ENCODE measurements at regions not wholly inside any gene's neighbourhood (a gene's known extent, or its start where the extent isn't known, plus 50 kb on each side); places are given as distances from the start of the nearest gene placed in this dataset.
A peak's percentile ranks its signal among the peaks of the same experiment; 100 is the strongest.

DNA sequence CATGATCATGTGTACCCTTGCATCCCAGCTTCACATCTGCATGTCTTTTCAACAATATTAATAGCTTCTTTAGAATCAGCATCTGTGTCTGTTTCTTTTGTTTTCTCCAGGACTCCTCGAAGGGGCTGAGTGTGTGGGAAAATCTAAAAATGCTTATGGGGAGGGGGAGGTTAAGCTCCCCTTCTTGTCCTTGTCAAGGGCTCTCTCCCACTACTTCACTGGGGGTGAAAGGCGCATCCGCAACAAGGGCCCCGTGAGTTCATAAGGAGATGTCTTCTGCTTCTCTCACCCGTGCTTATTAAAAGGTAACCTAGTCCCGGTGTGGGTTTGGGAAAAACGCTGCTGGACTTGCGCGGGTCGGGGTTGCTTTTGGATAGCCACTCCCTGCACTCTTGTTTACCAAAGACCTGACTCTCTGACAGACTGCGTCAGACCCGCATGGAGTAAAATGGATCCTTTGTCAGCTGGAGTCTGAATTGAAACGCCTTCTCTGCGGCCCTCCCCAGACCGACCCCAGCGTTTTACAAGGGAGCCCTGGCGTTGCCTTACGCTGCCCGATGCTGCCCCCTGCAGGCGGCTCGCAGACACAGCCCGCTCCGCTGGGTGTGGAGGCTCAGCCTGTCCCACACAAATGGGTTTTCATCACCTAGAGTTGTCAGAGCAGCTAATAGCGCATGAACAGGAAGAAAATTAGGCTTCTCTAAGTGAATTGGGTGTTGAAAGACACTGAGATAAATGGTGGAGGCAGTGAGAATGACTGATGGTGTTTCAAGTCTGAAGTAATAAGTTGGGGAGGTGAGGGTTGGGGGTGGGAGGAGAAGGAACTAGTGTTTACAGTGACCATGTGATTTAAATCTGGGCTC is 53.8 kb downstream of the IER5 start:
- DNase-seq (ENCODE audit: low spot score) = peak; percentile 91

DNA sequence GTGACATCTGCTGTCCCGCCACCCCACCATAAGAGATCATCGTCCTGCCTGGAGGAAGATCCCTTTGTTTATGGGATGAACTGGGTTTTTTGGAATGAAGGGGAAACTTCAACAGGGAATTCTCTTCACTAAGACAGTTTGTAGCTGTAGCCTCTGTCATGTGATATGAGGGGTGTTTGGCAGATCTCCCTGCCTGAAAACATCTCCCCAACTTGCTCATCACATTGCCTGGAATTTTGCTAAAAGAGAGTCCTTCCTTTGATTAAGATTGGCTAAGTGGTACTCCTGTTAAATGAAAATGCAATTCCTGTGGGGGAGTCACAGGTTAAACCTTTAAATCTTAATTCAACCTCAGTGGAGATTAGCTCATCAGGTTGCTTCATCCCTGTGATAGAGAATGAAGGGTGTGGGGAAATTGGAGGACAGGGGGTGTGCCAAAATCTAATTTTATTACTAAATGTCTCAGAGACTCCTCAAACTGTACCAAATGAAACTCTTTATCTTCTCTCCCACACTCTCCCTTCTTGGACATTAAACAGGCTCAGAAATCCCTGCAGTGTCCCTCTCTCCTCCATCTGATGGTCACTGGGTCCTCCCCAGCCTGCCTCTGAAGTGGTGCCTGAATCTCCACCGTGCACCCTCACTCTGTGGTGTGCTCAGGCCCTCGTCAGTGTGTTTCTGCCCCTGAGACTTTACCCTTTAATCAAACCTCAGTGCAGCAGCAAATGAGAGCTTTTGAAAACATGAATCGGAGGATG is 54.8 kb downstream of the IER5 start:
- no peak for DNase-seq (ENCODE audit: low spot score)

DNA sequence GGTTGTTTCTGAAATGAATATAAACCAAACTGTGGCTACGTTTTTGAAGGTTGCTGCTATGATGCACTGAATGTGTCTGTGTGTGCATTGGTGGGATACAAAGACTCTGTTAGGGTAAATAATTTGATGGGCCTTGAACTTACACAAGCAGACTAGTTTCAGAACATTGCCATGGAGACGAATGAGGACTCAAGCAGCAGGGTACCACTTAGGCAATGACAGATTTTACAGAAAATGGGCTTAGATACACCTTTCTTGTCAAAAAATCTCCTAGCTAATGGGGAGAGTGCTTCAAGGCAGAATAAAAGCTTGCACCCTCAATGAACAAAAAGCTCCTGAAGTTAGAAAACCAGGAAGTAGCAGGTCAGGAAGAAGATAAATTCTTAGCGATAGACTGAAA is 55.7 kb downstream of the IER5 start:
- no peak for DNase-seq (ENCODE audit: low spot score)

DNA sequence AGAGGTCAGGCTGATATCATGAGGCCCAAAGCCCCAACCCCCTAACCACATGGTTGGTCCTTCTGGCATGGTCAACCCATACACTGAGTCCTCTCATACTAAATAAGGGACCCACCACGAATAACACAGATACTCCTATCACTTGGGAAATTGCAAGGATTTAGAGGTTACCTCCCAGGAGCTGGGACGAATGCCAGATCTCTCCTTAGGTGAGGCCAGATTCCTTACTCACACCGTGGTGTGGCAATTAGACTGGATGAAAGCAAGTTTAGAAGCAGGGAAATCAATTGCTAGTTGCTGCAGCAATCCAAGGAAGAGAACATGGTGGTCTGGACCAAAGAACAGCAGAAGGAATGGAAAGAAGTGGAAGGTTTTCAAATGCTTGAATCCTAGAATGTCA is 60.1 kb downstream of the IER5 start:
- no peak for DNase-seq (ENCODE audit: low spot score)

- peak; percentile 80 for DNase-seq (ENCODE audit: low spot score)
Measured at GRCh38 chr1:181149326-181150125, 61.0 kb downstream of the IER5 start.

DNA sequence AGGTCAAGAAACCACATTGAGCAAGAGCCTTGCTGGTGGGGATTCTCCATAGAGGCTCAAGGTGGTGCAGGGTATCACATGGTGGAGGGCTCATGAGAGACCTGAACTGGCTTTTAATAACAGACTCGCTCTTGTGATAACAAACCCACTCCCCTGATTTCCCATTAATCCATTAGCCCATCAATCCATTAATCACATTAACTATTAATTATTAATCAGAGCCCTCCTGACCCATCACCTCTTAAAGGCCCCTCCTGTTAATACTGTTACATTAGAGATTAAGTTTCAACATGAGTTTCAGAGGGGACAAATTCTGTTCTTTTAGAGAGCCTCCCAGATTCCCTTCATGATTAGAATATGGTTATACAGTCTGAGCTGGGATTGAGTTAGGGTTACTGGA is 61.8 kb downstream of the IER5 start:
- no peak for DNase-seq (ENCODE audit: low spot score)

DNA sequence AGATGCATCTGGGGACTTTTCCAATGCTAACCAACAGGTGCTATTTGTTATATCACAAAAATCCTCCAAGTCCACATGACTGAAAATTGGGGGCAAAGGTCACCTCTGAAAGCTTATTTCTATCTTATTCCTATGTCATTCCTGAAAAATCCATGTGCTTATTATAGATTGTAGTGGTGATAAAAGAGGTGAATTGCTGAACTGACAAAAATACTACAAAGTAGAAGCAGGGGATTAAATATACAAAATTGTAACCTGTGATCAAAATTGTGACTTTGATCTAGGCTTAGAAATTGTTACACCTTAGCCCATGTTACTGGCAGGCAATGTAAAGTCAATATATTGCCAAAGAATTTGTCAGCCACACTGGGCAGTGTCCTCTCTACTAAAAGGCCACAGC is 62.3 kb downstream of the IER5 start:
- no peak for DNase-seq (ENCODE audit: low spot score)

GRCh38 chr1:181151378-181152326 is 63.2 kb downstream of the IER5 start:
- no peak for DNase-seq (ENCODE audit: low spot score)

DNA sequence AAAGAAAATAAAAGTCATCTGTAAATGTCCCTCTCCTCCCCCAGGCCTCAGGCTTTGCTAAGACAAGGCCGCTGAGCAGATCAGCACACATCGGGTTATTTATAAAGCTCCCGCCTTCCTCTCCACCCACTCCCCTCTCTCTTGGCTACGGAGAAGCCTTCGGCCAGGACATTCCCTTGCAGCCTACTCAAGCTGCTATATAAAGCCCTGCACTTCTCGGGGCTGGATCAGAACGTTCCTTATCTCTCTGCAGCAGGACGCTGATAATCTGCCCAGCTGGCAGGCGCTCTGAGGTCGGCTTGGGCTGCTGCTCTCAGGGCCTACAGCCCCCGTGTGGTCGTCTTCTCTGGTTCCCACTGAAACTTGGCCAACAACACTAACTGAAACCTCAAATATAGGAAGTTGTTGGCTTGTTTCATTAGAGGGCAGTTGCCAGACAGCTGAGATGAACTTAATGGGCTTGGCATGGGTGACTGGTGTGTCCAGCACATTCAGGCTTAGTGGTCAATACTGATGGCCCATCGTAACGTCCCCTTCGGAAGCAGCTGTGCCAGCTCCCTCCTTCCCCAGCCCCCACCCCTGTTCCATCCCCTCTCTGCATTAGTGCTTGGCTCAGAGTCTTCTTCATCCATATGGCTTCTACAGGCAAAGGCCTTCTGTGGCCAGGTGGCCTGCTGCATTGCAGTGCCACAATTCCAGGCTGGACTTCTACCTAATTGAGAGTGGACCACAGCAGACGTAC is 64.6 kb downstream of the IER5 start:
- no peak for DNase-seq (ENCODE audit: low spot score)

GRCh38 chr1:181153634-181153961 is 65.1 kb downstream of the IER5 start:
- DNase-seq (ENCODE audit: low spot score) = no peak

DNA sequence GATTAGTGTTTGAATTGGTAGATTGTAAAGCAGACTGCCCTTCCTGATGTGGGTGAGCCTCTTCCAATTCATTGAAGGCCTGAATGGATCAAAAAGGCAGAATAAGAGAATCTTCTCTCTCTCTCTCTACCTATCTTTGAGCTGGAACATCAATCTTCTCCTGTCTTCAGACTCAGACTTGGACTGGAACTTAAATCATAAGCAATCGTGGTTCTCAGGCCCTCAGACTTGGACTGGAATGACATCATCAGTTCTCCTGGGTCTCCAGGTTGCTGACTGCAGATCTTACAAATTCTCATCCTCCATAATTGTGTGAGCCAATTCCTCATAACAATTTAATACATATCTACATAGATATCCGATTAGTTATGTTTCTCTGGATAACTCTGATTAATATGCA is 66.8 kb downstream of the IER5 start:
- DNase-seq (ENCODE audit: low spot score) = no peak

DNA sequence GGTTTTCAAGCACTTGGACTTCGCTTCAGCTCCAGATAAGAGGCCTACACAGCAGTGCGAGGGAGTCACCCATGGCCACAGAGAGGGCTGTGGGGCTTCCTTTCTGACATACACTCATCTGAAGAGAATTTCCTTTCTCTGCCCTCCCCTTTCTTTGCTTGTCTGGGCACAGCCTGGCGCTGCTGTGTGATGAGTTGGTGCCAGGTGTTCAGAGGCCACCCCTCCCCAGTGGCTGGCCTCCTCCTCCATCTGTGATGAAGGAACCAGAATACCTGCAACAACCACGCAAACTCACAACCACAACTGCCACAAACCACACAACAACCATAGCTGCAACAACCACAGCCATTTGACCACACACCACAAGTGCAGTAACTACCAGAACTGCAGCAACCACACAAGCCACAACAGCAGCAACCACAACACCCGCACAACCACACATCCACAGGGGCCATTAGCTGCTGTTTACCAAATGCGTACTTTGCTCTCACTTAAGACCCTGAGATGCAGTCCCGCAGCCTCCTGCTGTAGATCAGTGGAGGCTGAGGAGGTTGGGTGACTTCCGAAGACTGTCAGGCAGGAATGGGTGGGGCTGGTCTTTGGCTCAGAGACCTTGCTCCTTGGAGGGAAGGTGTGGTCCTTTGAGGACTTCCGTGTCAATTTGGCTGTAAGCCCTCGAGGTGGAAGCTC is 71.1 kb downstream of the IER5 start:
- peak; percentile 71 for DNase-seq (ENCODE audit: low spot score)

DNA sequence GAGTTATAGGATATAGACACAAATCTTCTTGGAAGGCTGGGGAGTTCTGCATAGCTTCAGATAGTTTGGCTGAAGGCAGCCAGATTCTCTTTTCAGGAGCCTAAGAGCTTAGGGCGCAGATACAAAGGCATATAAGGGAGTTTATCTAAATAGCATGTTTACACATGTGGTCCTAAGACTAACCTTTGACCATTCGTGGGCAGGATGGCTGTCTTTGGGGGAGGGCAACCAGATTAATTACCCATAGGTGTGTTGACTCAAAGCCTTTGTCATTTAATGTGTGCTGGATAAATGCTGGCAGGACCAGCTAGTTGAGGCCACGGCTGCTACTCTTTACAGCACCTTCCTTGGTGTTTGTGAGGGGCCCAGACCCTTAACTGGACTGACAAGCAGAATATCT is 71.8 kb downstream of the IER5 start:
- DNase-seq (ENCODE audit: low spot score) = no peak

DNA sequence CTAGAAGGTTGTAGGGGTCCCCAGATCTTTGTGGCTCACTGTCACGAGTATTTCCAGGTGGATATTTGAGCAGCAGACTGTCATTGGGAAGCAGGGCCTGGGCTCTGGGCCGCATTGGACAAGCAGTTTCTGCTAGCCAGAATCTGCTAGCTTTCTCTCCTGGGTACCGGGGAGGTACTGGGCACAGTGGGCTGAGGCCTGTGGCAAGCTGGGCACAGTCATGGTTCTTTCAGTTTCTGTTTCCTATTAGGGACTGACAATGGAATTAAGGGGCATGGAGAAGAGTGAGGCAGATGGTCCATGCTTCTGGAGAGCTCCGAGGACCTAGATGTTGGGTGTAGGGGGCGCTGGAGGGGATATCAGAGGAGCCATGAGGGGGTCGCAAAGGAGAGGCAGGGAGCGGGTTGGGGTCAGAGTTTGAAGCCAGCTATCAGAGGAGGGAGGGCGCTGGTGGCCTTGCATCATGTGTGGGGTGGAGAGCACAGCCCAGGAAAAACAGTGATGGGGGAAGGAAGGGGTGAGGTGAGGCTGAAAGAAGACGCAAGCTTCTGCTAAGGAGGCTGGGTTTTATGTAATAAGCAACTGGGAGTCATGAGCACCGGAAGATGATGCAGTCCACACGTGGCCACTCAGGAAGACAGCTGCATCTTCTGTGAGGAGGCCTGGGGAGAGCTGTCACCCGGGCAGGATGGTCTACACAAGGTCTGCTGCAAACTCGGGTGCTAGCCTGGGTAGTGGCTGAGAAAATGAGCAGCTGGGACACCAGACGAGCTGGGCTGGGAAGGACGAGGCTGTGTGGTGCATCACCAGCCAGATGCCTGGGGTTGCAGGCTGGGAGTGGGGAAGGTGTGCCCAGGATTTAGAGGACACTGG is 72.7 kb downstream of the IER5 start:
- no peak for DNase-seq (ENCODE audit: low spot score)

- no peak for DNase-seq (ENCODE audit: low spot score)
Measured at GRCh38 chr1:181163662-181164061, 75.2 kb downstream of the IER5 start.

DNA sequence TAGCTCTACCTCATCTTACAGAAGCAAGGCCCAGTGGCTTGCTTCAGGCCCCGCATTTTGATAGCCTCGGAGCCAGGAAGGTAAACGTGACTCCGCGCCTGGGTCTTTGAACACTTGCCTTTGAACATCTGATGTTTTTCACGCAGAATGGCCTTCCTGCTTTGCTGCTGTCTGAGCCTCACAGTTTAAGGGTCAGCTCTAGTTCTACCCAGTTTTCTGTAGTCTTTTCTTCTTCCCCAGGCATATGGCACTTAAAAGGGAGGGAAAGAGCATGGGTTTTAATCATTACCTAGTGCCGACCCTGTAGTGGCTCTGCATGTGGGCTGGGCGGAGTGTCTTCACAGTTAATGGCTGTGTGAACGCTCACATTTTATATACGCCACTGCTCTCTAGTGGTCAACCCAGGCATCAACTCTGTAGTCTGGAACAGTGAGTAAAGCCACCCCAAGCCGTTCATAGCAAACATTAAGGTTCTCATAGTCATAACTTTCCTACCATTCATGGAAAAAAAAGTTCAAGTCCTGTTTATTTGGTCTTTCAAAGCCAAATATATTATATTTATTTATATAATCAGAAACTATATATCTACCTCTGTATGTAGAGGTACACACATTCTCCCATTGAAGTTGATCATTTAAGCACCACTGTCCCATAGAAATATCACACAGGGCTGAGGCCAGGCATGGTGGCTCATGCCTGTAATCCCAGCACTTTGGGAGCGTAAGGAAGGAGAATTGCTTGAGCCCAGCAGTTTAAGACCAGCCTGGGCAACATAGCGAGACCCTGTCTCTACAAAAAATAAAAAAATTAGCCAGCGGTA is 78.1 kb downstream of the IER5 start:
- peak; percentile 80 for DNase-seq (ENCODE audit: low spot score)

- DNase-seq (ENCODE audit: low spot score) = no peak
Measured at GRCh38 chr1:181169281-181169865, 80.9 kb downstream of the IER5 start.

GRCh38 chr1:181170194-181170593 is 81.7 kb downstream of the IER5 start:
- no peak for DNase-seq (ENCODE audit: low spot score)

All from CD4-positive, alpha-beta T cell treated with Interleukin-2 at 100 ng/mL for 4 hours (primary cell).